DOHH2 (cell line): ENCODE measurements at regions not wholly inside any gene's neighbourhood (a gene's known extent, or its start where the extent isn't known, plus 50 kb on each side); places are given as distances from the start of the nearest gene placed in this dataset.

Experiments used
- EZH2phosphoT487 ChIP-seq: fragments of 200-600 bp; sonication (generic); IDR thresholded peaks from 2 replicates; pipeline ENCODE4 v1.6.1; 2017; ENCODE audit warnings: borderline replicate concordance, mild to moderate bottlenecking, antibody characterized with exemption, low read length, moderate library complexity, mixed read lengths
- TF ChIP-seq, protein P1 (sequence below): fragments of 200-600 bp; sonication (generic); IDR thresholded peaks from one replicate; pipeline ENCODE4 v1.5.1; 2014; ENCODE audit warnings: antibody characterized with exemption, mild to moderate bottlenecking, low read depth, low read length; ENCODE audit not compliant: poor library complexity, severe bottlenecking

DNA sequence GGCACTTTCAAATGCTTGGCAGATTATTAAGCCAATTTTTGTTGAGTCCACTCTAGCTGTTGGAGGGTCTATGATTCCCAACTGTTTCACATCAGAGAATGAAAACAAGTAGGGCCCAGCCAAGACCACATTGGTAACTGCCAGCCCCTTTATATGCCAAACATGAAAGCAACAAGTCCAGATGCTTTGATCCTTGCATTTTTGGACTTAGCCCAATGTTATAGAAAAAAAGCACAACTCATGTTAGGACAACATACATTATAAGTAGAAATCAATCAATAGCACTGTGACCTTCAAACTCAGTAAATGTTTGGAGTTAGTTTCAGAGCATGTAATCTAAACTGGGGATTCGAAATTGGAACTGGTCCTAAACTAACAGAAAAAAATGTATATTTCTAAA lies 674.7 kb downstream of the MECOM start:
- TF ChIP-seq, protein P1, sequence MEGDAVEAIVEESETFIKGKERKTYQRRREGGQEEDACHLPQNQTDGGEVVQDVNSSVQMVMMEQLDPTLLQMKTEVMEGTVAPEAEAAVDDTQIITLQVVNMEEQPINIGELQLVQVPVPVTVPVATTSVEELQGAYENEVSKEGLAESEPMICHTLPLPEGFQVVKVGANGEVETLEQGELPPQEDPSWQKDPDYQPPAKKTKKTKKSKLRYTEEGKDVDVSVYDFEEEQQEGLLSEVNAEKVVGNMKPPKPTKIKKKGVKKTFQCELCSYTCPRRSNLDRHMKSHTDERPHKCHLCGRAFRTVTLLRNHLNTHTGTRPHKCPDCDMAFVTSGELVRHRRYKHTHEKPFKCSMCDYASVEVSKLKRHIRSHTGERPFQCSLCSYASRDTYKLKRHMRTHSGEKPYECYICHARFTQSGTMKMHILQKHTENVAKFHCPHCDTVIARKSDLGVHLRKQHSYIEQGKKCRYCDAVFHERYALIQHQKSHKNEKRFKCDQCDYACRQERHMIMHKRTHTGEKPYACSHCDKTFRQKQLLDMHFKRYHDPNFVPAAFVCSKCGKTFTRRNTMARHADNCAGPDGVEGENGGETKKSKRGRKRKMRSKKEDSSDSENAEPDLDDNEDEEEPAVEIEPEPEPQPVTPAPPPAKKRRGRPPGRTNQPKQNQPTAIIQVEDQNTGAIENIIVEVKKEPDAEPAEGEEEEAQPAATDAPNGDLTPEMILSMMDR: no peak
- no peak for TF ChIP-seq EZH2phosphoT487
